KMS-11 (cell line): ENCODE measurements at regions not wholly inside any gene's neighbourhood (a gene's known extent, or its start where the extent isn't known, plus 50 kb on each side); places are given as distances from the start of the nearest gene placed in this dataset.

Experiments
- H2AFZ ChIP-seq: fragments of 200-600 bp; sonication (generic); 2 replicates; pipeline ENCODE4 v1.6.1; 2016; ENCODE audit warnings: antibody characterized with exemption, mixed run types, low read depth
- H3K27ac ChIP-seq: fragments of 200-600 bp; sonication (generic); 2 replicates; pipeline ENCODE4 v1.6.1; 2016; ENCODE audit warnings: mild to moderate bottlenecking, mixed run types
- H3K27me3 ChIP-seq: fragments of 200-600 bp; sonication (generic); 2 replicates; pipeline ENCODE4 v1.6.1; 2017; ENCODE audit warnings: mild to moderate bottlenecking, low read depth, mixed run types, moderate library complexity; ENCODE audit not compliant: insufficient read depth
- H3K36me3 ChIP-seq: fragments of 200-600 bp; sonication (generic); 2 replicates; pipeline ENCODE4 v1.6.1; 2017; ENCODE audit warnings: mild to moderate bottlenecking, mixed run types; ENCODE audit not compliant: insufficient read depth
- H3K4me1 ChIP-seq: fragments of 200-600 bp; sonication (generic); 2 replicates; pipeline ENCODE4 v1.6.1; 2016; ENCODE audit warnings: mild to moderate bottlenecking, low read depth, mixed run types; ENCODE audit not compliant: poor library complexity, severe bottlenecking
- H3K4me2 ChIP-seq: fragments of 200-600 bp; sonication (generic); 2 replicates; pipeline ENCODE4 v1.7.0; 2016; ENCODE audit warnings: mild to moderate bottlenecking, mixed run types
- H3K4me3 ChIP-seq: fragments of 200-600 bp; sonication (generic); IDR thresholded peaks from 2 replicates; pipeline ENCODE4 v1.6.1; 2017; ENCODE audit warnings: low read depth, low read length, mixed read lengths; ENCODE audit not compliant: insufficient read depth
- H3K79me2 ChIP-seq: fragments of 200-600 bp; sonication (generic); 2 replicates; pipeline ENCODE4 v1.6.1; 2016; ENCODE audit warnings: low read depth, mixed run types; ENCODE audit not compliant: insufficient read depth
- H3K9ac ChIP-seq: fragments of 200-600 bp; sonication (generic); 2 replicates; pipeline ENCODE4 v1.6.1; 2016; ENCODE audit warnings: mild to moderate bottlenecking, mixed run types
- H4K20me1 ChIP-seq: fragments of 200-600 bp; sonication (generic); 2 replicates; pipeline ENCODE4 v1.6.1; 2016; ENCODE audit warnings: mild to moderate bottlenecking, mixed run types; ENCODE audit not compliant: insufficient read depth
- CTCF ChIP-seq: fragments of 200-600 bp; sonication (generic); conservative IDR thresholded peaks from 2 replicates; pipeline ENCODE4 v1.6.1; 2017; ENCODE audit warnings: low read depth, mild to moderate bottlenecking, antibody characterized with exemption, low read length, moderate library complexity, mixed read lengths

- H3K36me3 ChIP-seq = no peaks in the 10 kb centered on the region
- H3K4me1 ChIP-seq = no peaks in the 10 kb centered on the region
- no peak overlapping the region for H3K4me2 ChIP-seq
- no peak overlapping the region for H3K27ac ChIP-seq
- no peak overlapping the region for H3K4me3 ChIP-seq
- H3K9ac ChIP-seq = no peak overlapping the region
- no peaks in the 10 kb centered on the region for H4K20me1 ChIP-seq
- H3K27me3 ChIP-seq = no peaks in the 10 kb centered on the region
- no peak overlapping the region for H2AFZ ChIP-seq
- no peaks in the 10 kb centered on the region for H3K79me2 ChIP-seq
- no peak for TF ChIP-seq CTCF
These were observed 617.1 kb downstream of the SQOR start for GRCh38 chr15:46251903-46252302.

GRCh38 chr15:46258056-46258455 is 623.2 kb downstream of the SQOR start:
- Histone ChIP-seq H3K4me3 (no peak overlapping the region), H3K4me1 (no peaks in the 10 kb centered on the region), H4K20me1 (no peaks in the 10 kb centered on the region), H3K9ac (no peak overlapping the region), H2AFZ (no peak overlapping the region), H3K27ac (no peak overlapping the region), H3K36me3 (no peaks in the 10 kb centered on the region), H3K4me2 (no peak overlapping the region), H3K79me2 (no peaks in the 10 kb centered on the region), H3K27me3 (no peaks in the 10 kb centered on the region)
- no peak for TF ChIP-seq CTCF

- Histone ChIP-seq H3K9ac (no peak overlapping the region), H3K4me3 (no peak overlapping the region), H3K79me2 (no peaks in the 10 kb centered on the region), H4K20me1 (no peaks in the 10 kb centered on the region), H3K4me2 (no peak overlapping the region), H3K27me3 (no peaks in the 10 kb centered on the region), H3K36me3 (no peaks in the 10 kb centered on the region), H2AFZ (no peak overlapping the region), H3K4me1 (no peaks in the 10 kb centered on the region), H3K27ac (no peak overlapping the region)
- TF ChIP-seq CTCF = no peak
These were observed 626.1 kb downstream of the SQOR start for GRCh38 chr15:46260937-46261336.

- Histone ChIP-seq H3K36me3 (no peaks in the 10 kb centered on the region), H3K4me1 (no peaks in the 10 kb centered on the region), H2AFZ (no peak overlapping the region), H3K27me3 (no peaks in the 10 kb centered on the region), H3K27ac (no peak overlapping the region), H3K4me3 (no peak overlapping the region), H4K20me1 (no peaks in the 10 kb centered on the region), H3K79me2 (no peaks in the 10 kb centered on the region), H3K4me2 (no peak overlapping the region), H3K9ac (no peak overlapping the region)
- no peak for TF ChIP-seq CTCF
These were observed 631.0 kb downstream of the SQOR start for GRCh38 chr15:46265664-46266347.
